GM12878 (cell line): ENCODE measurements at regions not wholly inside any gene's neighbourhood (a gene's known extent, or its start where the extent isn't known, plus 50 kb on each side); places are given as distances from the start of the nearest gene placed in this dataset.
A peak's percentile ranks its signal among the peaks of the same experiment; 100 is the strongest.

Source experiments
- ATAC-seq: fragments of 200-7000 bp; cut with Tn5 transposase; 3 replicates; pipeline ENCODE4 v1.9.1; 2020; ENCODE audit warnings: mild to moderate bottlenecking, moderate library complexity
- BruUV-seq: library from RNA; stranded (reverse); fragments of 400-500 nt; replicated peaks from 2 replicates; lab custom pipeline; 2021; lab: Mats Ljungman, UMichigan
- CTCF ChIA-PET: fragments of 300-600 bp; sonication (Branson Sonifier 250); formaldehyde crosslinking; extraction: SDS; loops from one replicate; lab custom pipeline; 2021; ENCODE audit warnings: inconsistent platforms; lab: Yijun Ruan, JAX
- POLR2A ChIA-PET: fragments of 350-600 bp; formaldehyde crosslinking; extraction: SDS; loops from one replicate; lab custom pipeline; 2021; ENCODE audit warnings: inconsistent platforms; lab: Charles Lee
- RAD21 ChIA-PET: fragments of 300-600 bp; sonication (Branson Sonifier 250); formaldehyde crosslinking; loops from one replicate; lab custom pipeline; 2023; ENCODE audit warnings: antibody characterized with exemption; ENCODE audit not compliant: unreplicated experiment; lab: Charles Lee
- SMC1A ChIA-PET: fragments of 300-600 bp; sonication (Branson Sonifier 250); formaldehyde crosslinking; loops from one replicate; lab custom pipeline; 2023; ENCODE audit not compliant: unreplicated experiment, uncharacterized antibody; lab: Charles Lee
- DNase-seq: peaks from one replicate; pipeline ENCODE4 v3.0.0-alpha.2; 2011; ENCODE audit warnings: low read depth, low spot score
- FAIRE-seq: peaks from 3 replicates; lab custom pipeline; 2011; peaks lifted over from hg19 to GRCh38; lab: Jason Lieb, UNC
- H2AFZ ChIP-seq: 2 replicates; pipeline ENCODE4 v1.6.0; 2011; ENCODE audit warnings: low read depth, low read length, control low read depth; ENCODE audit not compliant: control insufficient read depth
- H3K27ac ChIP-seq: 2 replicates; pipeline ENCODE4 v1.5.1; 2011; ENCODE audit warnings: control low read depth; ENCODE audit not compliant: control insufficient read depth, insufficient read depth
- H3K27me3 ChIP-seq, 2 experiments: replicated peaks in 1 of 2; 2 replicates each; pipeline versions ENCODE4 v1.6.0 to v1.6.1; 2011; ENCODE audit warnings: low read length in 1 of 2; ENCODE audit not compliant: control insufficient read depth in 2 of 2, insufficient read depth in 2 of 2
- H3K36me3 ChIP-seq, 2 experiments: 2 replicates each; pipeline ENCODE4 v1.5.1; 2011; ENCODE audit warnings: low read length in 1 of 2; ENCODE audit not compliant: control insufficient read depth in 2 of 2, insufficient read depth in 2 of 2
- H3K4me1 ChIP-seq: 2 replicates; pipeline ENCODE4 v1.6.1; 2011; ENCODE audit warnings: mild to moderate bottlenecking, low read length, moderate library complexity, mixed read lengths; ENCODE audit not compliant: control insufficient read depth, insufficient read depth
- H3K4me2 ChIP-seq: 2 replicates; pipeline ENCODE4 v1.6.0; 2011; ENCODE audit warnings: control low read depth; ENCODE audit not compliant: control insufficient read depth, insufficient read depth
- H3K4me3 ChIP-seq: fragments of 200-600 bp; sonication (generic); 2 replicates; pipeline ENCODE4 v1.5.1; 2016
- H3K79me2 ChIP-seq: 2 replicates; pipeline ENCODE4 v1.6.0; 2011; ENCODE audit warnings: low read length; ENCODE audit not compliant: control insufficient read depth, insufficient read depth
- H3K9ac ChIP-seq: 2 replicates; pipeline ENCODE4 v1.8.0; 2011; ENCODE audit warnings: low read length, control low read depth, mixed read lengths; ENCODE audit not compliant: control insufficient read depth, insufficient read depth
- H3K9me3 ChIP-seq: replicated peaks from 3 replicates; pipeline ENCODE4 v1.5.1; 2011; ENCODE audit warnings: mild to moderate bottlenecking, low read length; ENCODE audit not compliant: control insufficient read depth, insufficient read depth
- H4K20me1 ChIP-seq: 2 replicates; pipeline ENCODE4 v1.6.0; 2011; ENCODE audit not compliant: control insufficient read depth, insufficient read depth
- BMI1 ChIP-seq: fragments of 450-650 bp; IDR thresholded peaks from 2 replicates; pipeline ENCODE4 v1.6.1; 2016; ENCODE audit warnings: mild to moderate bottlenecking, moderate library complexity, borderline replicate concordance
- E2F4 ChIP-seq: IDR thresholded peaks from 2 replicates; pipeline ENCODE4 v1.6.1; 2012; ENCODE audit warnings: low read depth, low read length, improper control_type of control experiment
- MEF2A ChIP-seq: IDR thresholded peaks from 2 replicates; pipeline ENCODE4 v1.6.1; 2011; ENCODE audit warnings: low read depth, mild to moderate bottlenecking, low read length, moderate library complexity; ENCODE audit not compliant: insufficient read depth
- MEF2B ChIP-seq: fragments of 450-650 bp; IDR thresholded peaks from 2 replicates; pipeline ENCODE4 v1.6.1; 2018; ENCODE audit warnings: mild to moderate bottlenecking, moderate library complexity; ENCODE audit not compliant: partially characterized antibody, poor library complexity, severe bottlenecking
- MXI1 ChIP-seq: fragments of 150-350 bp; IDR thresholded peaks from 2 replicates; pipeline ENCODE4 v1.6.1; 2011; ENCODE audit warnings: low read depth, mild to moderate bottlenecking, inconsistent platforms, low read length, improper control_type of control experiment
- SUZ12 ChIP-seq: fragments of 200-600 bp; sonication (generic); IDR thresholded peaks from one replicate; pipeline ENCODE4 v1.6.1; 2018; ENCODE audit warnings: antibody characterized with exemption, mild to moderate bottlenecking; ENCODE audit not compliant: unreplicated experiment
- TAF1 ChIP-seq: IDR thresholded peaks from 2 replicates; pipeline ENCODE4 v1.6.1; 2011; ENCODE audit warnings: mild to moderate bottlenecking, low read depth, low read length, borderline replicate concordance
- WGBS: methylation state at CpG from one replicate; pipeline ENCODE4 v1.1.6; 2016; ENCODE audit warnings: low lambda C conversion rate; ENCODE audit not compliant: insufficient replicate concordance, insufficient coverage; ENCODE audit errors: missing lambda C conversion rate; 5-methylcytosine and 5-hydroxymethylcytosine counted together
- in situ Hi-C: fragments of 300-500 bp; cut with MboI; formaldehyde crosslinking; loops from 9 replicates; pipeline ENCODE4 v1.14.3; 2018; ENCODE audit warnings: mixed read lengths
- intact Hi-C: fragments of 100-400 bp; cut with micrococcal nuclease; formaldehyde crosslinking; loops from one replicate; pipeline ENCODE4 v1.14.2; 2022; ENCODE audit not compliant: unreplicated experiment
- TF ChIP-seq, protein P1 (sequence below): fragments of 450-650 bp; conservative IDR thresholded peaks from 2 replicates; pipeline ENCODE4 v1.6.1; 2017; ENCODE audit warnings: mild to moderate bottlenecking, moderate library complexity
- TF ChIP-seq, protein P2 (sequence below): fragments of 150-350 bp; IDR thresholded peaks from 2 replicates; pipeline ENCODE4 v1.6.1; 2014; ENCODE audit warnings: mild to moderate bottlenecking, low read depth, low read length

DNA sequence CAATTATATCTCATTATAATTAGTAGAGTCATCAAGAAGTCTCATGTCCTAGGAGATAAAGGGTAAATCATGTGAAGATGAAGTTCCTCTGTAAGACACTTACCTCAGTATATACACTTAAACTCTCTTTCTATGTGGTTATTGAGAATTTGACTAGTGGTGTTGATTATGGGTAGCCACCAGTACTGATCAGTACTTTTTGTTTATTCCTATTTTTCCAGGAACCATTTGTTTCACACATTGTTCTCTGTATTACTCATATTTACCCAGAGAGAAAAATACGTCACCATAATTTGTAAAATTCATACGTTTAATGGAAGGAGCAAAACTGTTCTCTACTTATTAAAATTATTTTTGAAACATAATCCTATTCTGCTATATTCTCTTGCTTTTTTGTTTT lies 55.8 kb upstream of the PRDM8 start:
- H3K9ac ChIP-seq = no peak overlapping the region
- in situ Hi-C loops = no loop called here
- no TSS peak for BruUV-seq

GRCh38 chr4:80140194-80140593 lies 57.1 kb upstream of the PRDM8 start:
- Histone ChIP-seq H3K9ac (no peak overlapping the region), H3K9me3 (no peaks in the 10 kb centered on the region), H4K20me1 (no peaks in the 10 kb centered on the region), H3K27ac (no peak overlapping the region), H3K4me2 (no peak overlapping the region), H3K79me2 (no peaks in the 10 kb centered on the region), H3K4me1 (peaks cover 3% of the 10 kb centered on the region; the same call in 1 of the 2 replicates), H3K27me3 (no peaks in the 10 kb centered on the region), H3K4me3 (no peak overlapping the region), H3K36me3 (no peaks in the 10 kb centered on the region), H2AFZ (no peak overlapping the region)
- in situ Hi-C loops = no loop called here
- DNase-seq = no peak
- intact Hi-C loops = no loop called here
- BruUV-seq = no TSS peak
- WGBS = 51% methylated on average over 2 of the region's 2 CpGs
- 0 out of 3 replicates have a peak, but pooled peaks have one; percentile 25 for ATAC-seq
- RAD21 ChIA-PET = interaction anchor here (0.6 to 2.3 kb wide), 5 partner anchors 12 to 62 kb away, joined by 3 to 9 read pairs (median 5); no protein-coding TSS in a partner anchor
- CTCF ChIA-PET = interaction anchor here (0.9 to 4.2 kb wide), 9 partner anchors 9 to 222 kb away, joined by 3 to 27 read pairs (median 3); no protein-coding TSS in a partner anchor
- SMC1A ChIA-PET = interaction anchor here (0.7 to 4.7 kb wide), 9 partner anchors 9 to 115 kb away, joined by 3 to 43 read pairs (median 4); no protein-coding TSS in a partner anchor
- no peak for FAIRE-seq
- POLR2A ChIA-PET = interaction anchor here (1.3 kb wide), 1 partner anchor 10 kb away, joined by 3 read pairs; no protein-coding TSS in a partner anchor
- TF ChIP-seq E2F4 = no peak
- TF ChIP-seq MEF2B = no peak
- TF ChIP-seq, protein P1, sequence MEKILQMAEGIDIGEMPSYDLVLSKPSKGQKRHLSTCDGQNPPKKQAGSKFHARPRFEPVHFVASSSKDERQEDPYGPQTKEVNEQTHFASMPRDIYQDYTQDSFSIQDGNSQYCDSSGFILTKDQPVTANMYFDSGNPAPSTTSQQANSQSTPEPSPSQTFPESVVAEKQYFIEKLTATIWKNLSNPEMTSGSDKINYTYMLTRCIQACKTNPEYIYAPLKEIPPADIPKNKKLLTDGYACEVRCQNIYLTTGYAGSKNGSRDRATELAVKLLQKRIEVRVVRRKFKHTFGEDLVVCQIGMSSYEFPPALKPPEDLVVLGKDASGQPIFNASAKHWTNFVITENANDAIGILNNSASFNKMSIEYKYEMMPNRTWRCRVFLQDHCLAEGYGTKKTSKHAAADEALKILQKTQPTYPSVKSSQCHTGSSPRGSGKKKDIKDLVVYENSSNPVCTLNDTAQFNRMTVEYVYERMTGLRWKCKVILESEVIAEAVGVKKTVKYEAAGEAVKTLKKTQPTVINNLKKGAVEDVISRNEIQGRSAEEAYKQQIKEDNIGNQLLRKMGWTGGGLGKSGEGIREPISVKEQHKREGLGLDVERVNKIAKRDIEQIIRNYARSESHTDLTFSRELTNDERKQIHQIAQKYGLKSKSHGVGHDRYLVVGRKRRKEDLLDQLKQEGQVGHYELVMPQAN = no peak
- no peak for TF ChIP-seq MXI1
- no peak for TF ChIP-seq SUZ12
- no peak for TF ChIP-seq MEF2A
- TF ChIP-seq BMI1 = no peak
- no peak for TF ChIP-seq TAF1

More for the DNA sequence above, 55.8 kb upstream of the PRDM8 start:
- CTCF ChIA-PET = interaction anchor here (0.7 to 4.2 kb wide), 4 partner anchors 9 to 61 kb away, joined by 3 to 27 read pairs (median 4); no protein-coding TSS in a partner anchor
- ATAC-seq (peak; percentile 21; the same call in 1 of the 3 replicates), FAIRE-seq (no peak), DNase-seq (no peak)
- WGBS = 80% methylated on average over 2 of the region's 2 CpGs
- H3K36me3 ChIP-seq = no peaks in the 10 kb centered on the region
- no peak overlapping the region for H3K4me3 ChIP-seq
- SMC1A ChIA-PET = interaction anchor here (0.6 to 4.7 kb wide), 3 partner anchors 11 to 112 kb away, joined by 3 to 43 read pairs (median 10); no protein-coding TSS in a partner anchor
- no peak overlapping the region for H3K4me2 ChIP-seq
- H2AFZ ChIP-seq = no peak overlapping the region
- RAD21 ChIA-PET = interaction anchor here (0.8 kb wide), 1 partner anchor 12 kb away, joined by 3 read pairs; no protein-coding TSS in a partner anchor
- H4K20me1 ChIP-seq = no peaks in the 10 kb centered on the region
- TF ChIP-seq, protein P2, sequence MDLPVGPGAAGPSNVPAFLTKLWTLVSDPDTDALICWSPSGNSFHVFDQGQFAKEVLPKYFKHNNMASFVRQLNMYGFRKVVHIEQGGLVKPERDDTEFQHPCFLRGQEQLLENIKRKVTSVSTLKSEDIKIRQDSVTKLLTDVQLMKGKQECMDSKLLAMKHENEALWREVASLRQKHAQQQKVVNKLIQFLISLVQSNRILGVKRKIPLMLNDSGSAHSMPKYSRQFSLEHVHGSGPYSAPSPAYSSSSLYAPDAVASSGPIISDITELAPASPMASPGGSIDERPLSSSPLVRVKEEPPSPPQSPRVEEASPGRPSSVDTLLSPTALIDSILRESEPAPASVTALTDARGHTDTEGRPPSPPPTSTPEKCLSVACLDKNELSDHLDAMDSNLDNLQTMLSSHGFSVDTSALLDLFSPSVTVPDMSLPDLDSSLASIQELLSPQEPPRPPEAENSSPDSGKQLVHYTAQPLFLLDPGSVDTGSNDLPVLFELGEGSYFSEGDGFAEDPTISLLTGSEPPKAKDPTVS = no peak
- no peak for TF ChIP-seq MEF2A
- H3K9me3 ChIP-seq = no peaks in the 10 kb centered on the region
- POLR2A ChIA-PET = no interaction called here
- H3K4me1 ChIP-seq = peaks cover 3% of the 10 kb centered on the region; the same call in 1 of the 2 replicates
- H3K27ac ChIP-seq = no peak overlapping the region
- intact Hi-C loops = no loop called here
- H3K79me2 ChIP-seq = no peaks in the 10 kb centered on the region
- H3K27me3 ChIP-seq = no peaks in the 10 kb centered on the region
